HCT116 (cell line): ENCODE measurements at regions not wholly inside any gene's neighbourhood (a gene's known extent, or its start where the extent isn't known, plus 50 kb on each side); places are given as distances from the start of the nearest gene placed in this dataset.

Experiments
- ATAC-seq: fragments of 200-7000 bp; cut with Tn5 transposase; 2 replicates; pipeline ENCODE4 v1.9.1; 2020; ENCODE audit warnings: mild to moderate bottlenecking, moderate library complexity
- BruUV-seq: library from RNA; stranded (reverse); fragments of 400-500 nt; replicated peaks from 2 replicates; lab custom pipeline; 2021; lab: Mats Ljungman, UMichigan
- CTCF ChIA-PET: fragments of 300-600 bp; sonication (Branson Sonifier 250); formaldehyde crosslinking; loops from one replicate; lab custom pipeline; 2021; ENCODE audit warnings: antibody characterized with exemption; lab: Charles Lee
- POLR2A ChIA-PET: fragments of 300-600, 350-600 bp; sonication (Branson Sonifier 250); formaldehyde crosslinking; loops from one replicate; lab custom pipeline; 2021; ENCODE audit warnings: antibody characterized with exemption; lab: Charles Lee
- RAD21 ChIA-PET, 2 experiments: fragments of 300-600 bp; sonication (Branson Sonifier 250); formaldehyde crosslinking; loops; one replicate each; lab custom pipeline; 2023; ENCODE audit warnings: low total read pairs in 2 of 2; ENCODE audit not compliant: uncharacterized antibody in 2 of 2, unreplicated experiment in 2 of 2, low non-redundant PET in 1 of 2; lab: Charles Lee
- DNase-seq: peaks from one replicate; pipeline ENCODE4 v3.0.0-alpha.2; 2010; ENCODE audit warnings: low read depth, low spot score
- H2AFZ ChIP-seq: fragments of 200-600 bp; shearing (Covaris generic), sonication (generic); 2 replicates; pipeline ENCODE4 v1.6.1; 2017; ENCODE audit warnings: low read depth, mixed run types, mixed read lengths, antibody characterized with exemption, low read length; ENCODE audit not compliant: poor library complexity, severe bottlenecking
- H3K27ac ChIP-seq: 2 replicates; pipeline ENCODE4 v1.5.1; 2012; ENCODE audit warnings: low read depth, low read length
- H3K27me3 ChIP-seq: fragments of 200-600 bp; sonication (generic); 2 replicates; pipeline ENCODE4 v1.6.1; 2016; ENCODE audit warnings: mixed run types, low read length, mixed read lengths; ENCODE audit not compliant: insufficient read depth
- H3K36me3 ChIP-seq, 2 experiments: fragments of 200-500 bp in 1 of 2; fragments of 200-600 bp in 1 of 2; sonication (Bioruptor generic) in 1 of 2; sonication (generic) in 1 of 2; 2 replicates each; pipeline versions ENCODE4 v1.5.1 to v1.6.1; 2014 to 2016; ENCODE audit warnings: low read length in 2 of 2, inconsistent platforms in 1 of 2, mixed read lengths in 1 of 2, mixed run types in 1 of 2; ENCODE audit not compliant: insufficient read depth in 2 of 2, control insufficient read depth in 1 of 2
- H3K4me1 ChIP-seq, 2 experiments: fragments of 200-600 bp in 1 of 2; sonication (generic) in 1 of 2; 2 replicates each; pipeline versions ENCODE4 v1.5.1 to v1.6.1; 2012 to 2017; ENCODE audit warnings: low read length in 2 of 2, inconsistent platforms in 1 of 2, mild to moderate bottlenecking in 1 of 2, mixed read lengths in 1 of 2, mixed run types in 1 of 2, moderate library complexity in 1 of 2; ENCODE audit not compliant: insufficient read depth in 2 of 2, control insufficient read depth in 1 of 2
- H3K4me2 ChIP-seq: fragments of 200-600 bp; sonication (generic); 2 replicates; pipeline ENCODE4 v1.6.1; 2017; ENCODE audit warnings: mixed run types, low read length, mixed read lengths
- H3K4me3 ChIP-seq, 2 experiments: fragments of 200-600 bp in 1 of 2; sonication (generic) in 1 of 2; replicated peaks in 1 of 2; 2 replicates each; pipeline ENCODE4 v1.5.1; 2011 to 2016; ENCODE audit warnings: low read length in 2 of 2, control low read depth in 1 of 2, low read depth in 1 of 2, mild to moderate bottlenecking in 1 of 2, mixed read lengths in 1 of 2, mixed run types in 1 of 2
- H3K79me2 ChIP-seq: fragments of 200-600 bp; sonication (generic); 2 replicates; pipeline ENCODE4 v1.6.1; 2017; ENCODE audit warnings: mild to moderate bottlenecking, mixed run types, low read length, moderate library complexity, mixed read lengths; ENCODE audit not compliant: insufficient read depth
- H3K9ac ChIP-seq: fragments of 200-600 bp; sonication (generic); 2 replicates; pipeline ENCODE4 v1.6.1; 2016; ENCODE audit warnings: low read length, mixed read lengths
- H3K9me2 ChIP-seq: fragments of 200-600 bp; sonication (generic), shearing (Covaris generic); 2 replicates; pipeline ENCODE4 v1.6.1; 2017; ENCODE audit warnings: mixed run types, mild to moderate bottlenecking, moderate library complexity; ENCODE audit not compliant: insufficient read depth
- H3K9me3 ChIP-seq, 2 experiments: fragments of 200-500 bp in 1 of 2; fragments of 200-600 bp in 1 of 2; sonication (Bioruptor generic) in 1 of 2; sonication (generic) in 1 of 2; 2 replicates each; pipeline ENCODE4 v1.6.1; 2014 to 2017; ENCODE audit warnings: low read length in 2 of 2, mixed read lengths in 2 of 2, inconsistent platforms in 1 of 2, low read depth in 1 of 2, mild to moderate bottlenecking in 1 of 2, mixed run types in 1 of 2, moderate library complexity in 1 of 2; ENCODE audit not compliant: control insufficient read depth in 1 of 2, insufficient read depth in 1 of 2
- H4K20me1 ChIP-seq: fragments of 200-600 bp; sonication (generic), shearing (Covaris generic); 2 replicates; pipeline ENCODE4 v1.6.1; 2017; ENCODE audit warnings: mixed run types, mild to moderate bottlenecking, moderate library complexity; ENCODE audit not compliant: insufficient read depth
- CBX3 ChIP-seq: IDR thresholded peaks from 2 replicates; pipeline ENCODE4 v1.6.1; 2012; ENCODE audit warnings: low read depth
- CEBPB ChIP-seq: IDR thresholded peaks from 2 replicates; pipeline ENCODE4 v1.6.1; 2012; ENCODE audit warnings: low read depth
- ELF1 ChIP-seq: IDR thresholded peaks from 2 replicates; pipeline ENCODE4 v1.6.1; 2012; ENCODE audit warnings: low read depth, borderline replicate concordance
- EZH2 ChIP-seq: fragments of 200-600 bp; sonication (generic); IDR thresholded peaks from 2 replicates; pipeline ENCODE4 v1.6.1; 2017; ENCODE audit warnings: antibody characterized with exemption, mixed run types
- EZH2phosphoT487 ChIP-seq: fragments of 200-600 bp; IDR thresholded peaks from 2 replicates; pipeline ENCODE4 v1.6.1; 2018; ENCODE audit warnings: antibody characterized with exemption, borderline replicate concordance
- FOSL1 ChIP-seq: IDR thresholded peaks from 2 replicates; pipeline ENCODE4 v1.6.1; 2012; ENCODE audit warnings: low read depth
- JUND ChIP-seq: IDR thresholded peaks from 2 replicates; pipeline ENCODE4 v1.6.1; 2012
- RAD21 ChIP-seq: IDR thresholded peaks from 2 replicates; pipeline ENCODE4 v1.6.1; 2012; ENCODE audit warnings: low read depth, mild to moderate bottlenecking
- SIN3A ChIP-seq: IDR thresholded peaks from 2 replicates; pipeline ENCODE4 v1.6.1; 2012; ENCODE audit warnings: low read depth
- SP1 ChIP-seq: IDR thresholded peaks from 2 replicates; pipeline ENCODE4 v1.6.1; 2012; ENCODE audit warnings: low read depth
- SRF ChIP-seq: IDR thresholded peaks from 2 replicates; pipeline ENCODE4 v1.6.1; 2012; ENCODE audit warnings: low read depth
- TCF7L2 ChIP-seq: IDR thresholded peaks from 2 replicates; pipeline ENCODE4 v1.7.0; 2011; ENCODE audit warnings: borderline replicate concordance, inconsistent platforms; ENCODE audit not compliant: insufficient read depth, insufficient read length; ENCODE audit errors: extremely low read depth
- YY1 ChIP-seq: IDR thresholded peaks from 2 replicates; pipeline ENCODE4 v1.6.1; 2011; ENCODE audit warnings: low read length, low read depth, moderate library complexity, mild to moderate bottlenecking; ENCODE audit not compliant: insufficient replicate concordance; ENCODE audit errors: extremely low read depth
- ZFX ChIP-seq: fragments of 450-650 bp; IDR thresholded peaks from 2 replicates; pipeline ENCODE4 v1.6.1; 2017
- intact Hi-C: fragments of 100-400 bp; cut with micrococcal nuclease; formaldehyde crosslinking; loops from 2 replicates; pipeline ENCODE4 v1.10.0; 2022
- TF ChIP-seq, protein P1 (sequence below), 3 experiments: fragments of 200-600 bp in 1 of 3; sonication (generic) in 1 of 3; IDR thresholded peaks in 2 of 3; conservative IDR thresholded peaks in 1 of 3; 2 replicates each; pipeline ENCODE4 v1.5.1; 2012 to 2017; ENCODE audit warnings: low read depth in 2 of 3, low read length in 2 of 3, antibody characterized with exemption in 1 of 3, borderline replicate concordance in 1 of 3, control low read depth in 1 of 3, mild to moderate bottlenecking in 1 of 3, mixed read lengths in 1 of 3, mixed run types in 1 of 3, moderate library complexity in 1 of 3; ENCODE audit not compliant: insufficient read depth in 1 of 3
- TF ChIP-seq, protein P2 (sequence below): IDR thresholded peaks from 2 replicates; pipeline ENCODE4 v1.6.1; 2012

DNA sequence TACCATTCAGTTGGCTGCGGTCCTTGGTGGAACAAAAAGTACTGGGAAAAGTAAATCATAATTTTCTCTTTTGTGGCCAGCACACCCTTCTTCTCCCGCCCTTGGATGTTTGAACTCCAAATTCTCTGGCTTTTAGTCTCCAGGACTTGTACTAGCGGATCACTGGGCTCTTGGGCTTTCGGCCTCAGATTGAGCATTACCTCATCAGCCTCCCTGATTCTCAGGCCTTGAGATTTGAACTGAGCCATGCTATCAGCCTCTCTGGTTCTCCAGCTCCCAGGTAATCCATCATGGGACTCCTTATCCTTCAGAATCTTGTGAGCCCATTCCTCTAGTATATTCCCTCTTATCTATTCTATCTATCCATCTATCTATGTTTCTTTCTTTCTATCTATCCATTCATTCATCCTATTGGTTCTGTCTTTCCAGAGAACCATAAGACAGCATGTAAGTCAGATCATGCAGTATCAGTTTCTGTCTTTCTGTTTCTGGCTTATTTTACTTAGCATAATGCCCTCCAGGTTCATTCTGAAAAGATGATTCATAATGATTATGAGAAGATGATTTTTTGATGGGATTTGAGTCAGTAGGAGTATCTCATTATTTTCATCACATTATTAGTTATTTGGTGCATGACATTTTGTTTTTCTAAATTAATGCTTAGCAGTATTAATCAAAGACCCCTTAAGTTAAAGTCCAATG lies 814.9 kb downstream of the LRFN5 start:
- H2AFZ ChIP-seq = no peak overlapping the region
- H4K20me1 ChIP-seq = no peaks in the 10 kb centered on the region
- H3K9me3 ChIP-seq = no peaks in the 10 kb centered on the region
- no TSS peak for BruUV-seq
- H3K9ac ChIP-seq = no peak overlapping the region
- no peak overlapping the region for H3K4me3 ChIP-seq
- RAD21 ChIA-PET = no interaction called here
- no peak overlapping the region for H3K4me2 ChIP-seq
- no peaks in the 10 kb centered on the region for H3K36me3 ChIP-seq
- H3K9me2 ChIP-seq = no peaks in the 10 kb centered on the region
- no peaks in the 10 kb centered on the region for H3K27me3 ChIP-seq
- CTCF ChIA-PET = no interaction called here
- no peaks in the 10 kb centered on the region for H3K79me2 ChIP-seq
- TF ChIP-seq CBX3 = no peak
- no peak for TF ChIP-seq ZFX
- no peak for TF ChIP-seq FOSL1
- TF ChIP-seq RAD21 = no peak
- TF ChIP-seq, protein P1, sequence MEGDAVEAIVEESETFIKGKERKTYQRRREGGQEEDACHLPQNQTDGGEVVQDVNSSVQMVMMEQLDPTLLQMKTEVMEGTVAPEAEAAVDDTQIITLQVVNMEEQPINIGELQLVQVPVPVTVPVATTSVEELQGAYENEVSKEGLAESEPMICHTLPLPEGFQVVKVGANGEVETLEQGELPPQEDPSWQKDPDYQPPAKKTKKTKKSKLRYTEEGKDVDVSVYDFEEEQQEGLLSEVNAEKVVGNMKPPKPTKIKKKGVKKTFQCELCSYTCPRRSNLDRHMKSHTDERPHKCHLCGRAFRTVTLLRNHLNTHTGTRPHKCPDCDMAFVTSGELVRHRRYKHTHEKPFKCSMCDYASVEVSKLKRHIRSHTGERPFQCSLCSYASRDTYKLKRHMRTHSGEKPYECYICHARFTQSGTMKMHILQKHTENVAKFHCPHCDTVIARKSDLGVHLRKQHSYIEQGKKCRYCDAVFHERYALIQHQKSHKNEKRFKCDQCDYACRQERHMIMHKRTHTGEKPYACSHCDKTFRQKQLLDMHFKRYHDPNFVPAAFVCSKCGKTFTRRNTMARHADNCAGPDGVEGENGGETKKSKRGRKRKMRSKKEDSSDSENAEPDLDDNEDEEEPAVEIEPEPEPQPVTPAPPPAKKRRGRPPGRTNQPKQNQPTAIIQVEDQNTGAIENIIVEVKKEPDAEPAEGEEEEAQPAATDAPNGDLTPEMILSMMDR (IDR thresholded peaks at IDR 0.05 in 2 of 3, conservative IDR thresholded peaks at IDR 0.05 in 1 of 3; ENCODE audit: borderline replicate concordance in 1 of 3, insufficient read depth in 1 of 3, low read depth in 2 of 3, low read length in 2 of 3) = no peak
- TF ChIP-seq SIN3A = no peak
- no peak for TF ChIP-seq SRF
- TF ChIP-seq CEBPB = no peak
- TF ChIP-seq YY1 = no peak
- TF ChIP-seq ELF1 = no peak
- TF ChIP-seq JUND = no peak
- no peak for TF ChIP-seq EZH2phosphoT487
- TF ChIP-seq TCF7L2 = no peak
- no peak for TF ChIP-seq SP1
- TF ChIP-seq, protein P2, sequence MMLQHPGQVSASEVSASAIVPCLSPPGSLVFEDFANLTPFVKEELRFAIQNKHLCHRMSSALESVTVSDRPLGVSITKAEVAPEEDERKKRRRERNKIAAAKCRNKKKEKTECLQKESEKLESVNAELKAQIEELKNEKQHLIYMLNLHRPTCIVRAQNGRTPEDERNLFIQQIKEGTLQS = no peak
- no peak for TF ChIP-seq EZH2
- ATAC-seq (no peak), DNase-seq (no peak)
- H3K27ac ChIP-seq = no peak overlapping the region
- intact Hi-C loops = no loop called here
- POLR2A ChIA-PET = no interaction called here
- no peaks in the 10 kb centered on the region for H3K4me1 ChIP-seq
